HepG2 (cell line): ENCODE measurements at regions not wholly inside any gene's neighbourhood (a gene's known extent, or its start where the extent isn't known, plus 50 kb on each side); places are given as distances from the start of the nearest gene placed in this dataset.

Experiments
- DBP ChIP-seq: sonication (generic); formaldehyde crosslinking; IDR thresholded peaks from 2 replicates; pipeline ENCODE4 v1.4.0; 2020; ENCODE audit warnings: missing genetic modification reagents; ENCODE audit errors: not compliant biosample characterization
- FOXM1 ChIP-seq: sonication (generic); formaldehyde crosslinking; IDR thresholded peaks from 2 replicates; pipeline ENCODE4 v1.5.0; 2020; ENCODE audit warnings: missing genetic modification reagents
- KIAA2018 ChIP-seq: sonication (generic); formaldehyde crosslinking; IDR thresholded peaks from 2 replicates; pipeline ENCODE4 v1.5.0; 2020; ENCODE audit warnings: mild to moderate bottlenecking, missing genetic modification reagents, borderline replicate concordance
- MBD4 ChIP-seq: IDR thresholded peaks from 2 replicates; pipeline ENCODE4 v1.6.1; 2012; ENCODE audit warnings: low read length, inconsistent platforms, borderline replicate concordance
- MED1 ChIP-seq: sonication (generic); formaldehyde crosslinking; IDR thresholded peaks from 2 replicates; pipeline ENCODE4 v1.4.0; 2020; ENCODE audit warnings: missing genetic modification reagents
- MYPOP ChIP-seq: sonication (generic); formaldehyde crosslinking; IDR thresholded peaks from 2 replicates; pipeline ENCODE4 v1.8.1; 2023; ENCODE audit warnings: mild to moderate bottlenecking, moderate library complexity, missing genetic modification reagents
- THAP9 ChIP-seq: sonication (generic); formaldehyde crosslinking; IDR thresholded peaks from 2 replicates; pipeline ENCODE4; 2020; ENCODE audit warnings: missing genetic modification reagents, mild to moderate bottlenecking, borderline replicate concordance
- ZBTB21 ChIP-seq: sonication (generic); formaldehyde crosslinking; IDR thresholded peaks from 2 replicates; pipeline ENCODE4 v1.4.0; 2020; ENCODE audit warnings: missing genetic modification reagents
- ZNF557 ChIP-seq: sonication (generic); formaldehyde crosslinking; IDR thresholded peaks from 2 replicates; pipeline ENCODE4 v1.4.0; 2020; ENCODE audit warnings: missing genetic modification reagents
- ZNF674 ChIP-seq: sonication (generic); formaldehyde crosslinking; IDR thresholded peaks from 2 replicates; pipeline ENCODE4 v1.5.0; 2020; ENCODE audit warnings: low read depth, mild to moderate bottlenecking, missing genetic modification reagents

- TF ChIP-seq KIAA2018 (CRISPR knock-in tag) (no peak), MYPOP (CRISPR knock-in tag) (no peak), FOXM1 (CRISPR knock-in tag) (no peak), MBD4 (no peak), THAP9 (CRISPR knock-in tag) (no peak), MED1 (no peak), DBP (no peak), ZBTB21 (CRISPR knock-in tag) (no peak), ZNF557 (CRISPR knock-in tag) (no peak), ZNF674 (CRISPR knock-in tag) (no peak)
- TF ChIP-seq, all 625 proteins: peak for 0
These were observed 955.9 kb downstream of the SLITRK6 start (continued) for GRCh38 chr13:84843368-84843767.
